CMK (cell line): ENCODE measurements at regions not wholly inside any gene's neighbourhood (a gene's known extent, or its start where the extent isn't known, plus 50 kb on each side); places are given as distances from the start of the nearest gene placed in this dataset.

ENCODE experiments used
- DNase-seq: peaks from one replicate; pipeline ENCODE4 v3.0.0-alpha.2; 2010; ENCODE audit warnings: low read depth

DNA sequence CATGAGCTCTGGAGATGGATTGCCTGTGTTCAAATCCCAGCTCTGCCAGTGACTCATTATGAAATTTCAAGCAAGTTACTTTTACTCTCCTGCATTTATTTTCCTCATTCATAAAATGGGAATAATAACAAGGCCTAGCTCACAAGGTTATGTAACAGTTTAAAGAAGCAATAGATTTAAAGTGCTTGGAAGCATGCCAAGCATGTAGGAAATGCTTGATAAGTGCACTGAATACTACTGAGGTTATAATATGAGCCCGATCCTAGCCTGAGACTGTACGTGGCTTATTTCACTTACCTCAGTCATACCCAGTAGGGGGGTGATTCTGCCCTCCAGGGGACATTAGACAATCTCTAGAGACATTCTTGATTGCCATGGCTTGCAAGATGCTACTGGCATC is 734.1 kb upstream of the WWC1 start:
- no peak for DNase-seq

DNA sequence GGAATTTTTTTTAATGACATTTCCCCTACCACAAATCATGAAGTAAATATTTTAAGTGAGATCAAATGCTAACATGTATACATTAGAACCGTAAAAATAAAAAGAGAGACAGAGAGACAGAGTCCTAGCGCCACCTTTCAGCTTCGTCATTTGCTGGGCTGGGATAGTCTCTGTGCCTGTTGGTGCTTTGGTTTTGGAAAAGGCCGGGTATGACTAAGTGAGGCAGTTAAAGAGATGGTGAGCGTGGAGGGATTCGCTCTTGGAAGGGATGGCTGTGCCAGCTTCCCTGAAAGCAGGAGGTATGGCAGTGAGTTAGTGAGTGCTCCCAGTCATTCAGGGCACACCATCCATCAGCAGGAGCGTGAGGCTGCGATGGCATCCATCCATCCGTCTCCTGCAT is 729.6 kb upstream of the WWC1 start:
- DNase-seq = no peak

DNA sequence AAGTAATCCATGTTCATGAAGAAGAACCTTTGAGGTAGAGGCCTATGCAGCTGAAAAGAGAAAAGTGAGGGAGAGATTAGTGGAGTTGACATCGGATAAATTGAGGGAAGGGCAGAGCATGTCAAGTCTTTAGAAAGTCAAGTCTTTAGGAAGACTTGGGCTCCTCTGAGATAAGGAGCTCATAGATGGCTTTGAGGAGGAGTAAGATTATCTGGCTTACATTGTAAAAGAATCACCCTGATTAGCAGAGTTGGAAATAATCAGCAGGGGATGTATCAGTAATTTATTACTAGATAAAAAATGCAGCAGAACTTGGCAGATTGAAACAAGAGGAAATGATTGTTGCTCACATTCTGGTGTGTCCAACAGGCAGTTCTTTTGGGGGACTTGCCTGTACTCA is 727.2 kb upstream of the WWC1 start:
- DNase-seq = no peak

DNA sequence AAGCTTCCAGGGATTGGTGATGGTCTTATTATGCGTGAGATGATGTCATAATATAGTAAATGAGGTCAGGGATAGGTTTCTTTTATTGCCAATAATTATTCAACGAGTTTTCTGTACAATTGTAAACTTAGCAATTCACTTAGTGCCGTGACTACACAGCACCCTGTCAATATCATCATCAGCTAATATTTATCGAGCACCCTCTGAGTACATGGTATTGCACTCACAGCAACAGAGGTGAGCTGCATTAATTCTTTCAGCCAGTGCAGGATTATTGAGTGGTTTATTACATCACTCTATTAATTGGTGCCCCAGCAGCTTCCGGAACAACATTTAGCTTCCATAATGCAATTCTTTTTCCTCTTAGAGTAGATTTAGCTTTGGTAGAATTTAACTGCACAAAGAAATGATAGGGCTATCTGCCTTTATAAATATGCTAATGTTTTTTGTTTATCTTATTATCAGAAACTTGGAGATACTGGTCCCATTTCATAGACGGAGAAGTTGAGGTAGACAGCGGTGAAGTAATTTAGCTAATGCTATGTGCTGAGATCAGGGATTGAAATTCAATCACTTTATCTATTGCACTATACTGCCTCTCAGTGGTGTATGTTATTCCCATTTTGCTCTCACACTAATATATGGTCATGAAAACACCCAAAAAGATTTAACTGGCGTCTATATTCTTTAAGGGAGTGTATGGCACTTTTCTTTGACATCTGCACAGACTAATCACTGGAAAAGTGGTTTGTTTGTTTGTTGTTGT is 726.1 kb upstream of the WWC1 start:
- no peak for DNase-seq

DNA sequence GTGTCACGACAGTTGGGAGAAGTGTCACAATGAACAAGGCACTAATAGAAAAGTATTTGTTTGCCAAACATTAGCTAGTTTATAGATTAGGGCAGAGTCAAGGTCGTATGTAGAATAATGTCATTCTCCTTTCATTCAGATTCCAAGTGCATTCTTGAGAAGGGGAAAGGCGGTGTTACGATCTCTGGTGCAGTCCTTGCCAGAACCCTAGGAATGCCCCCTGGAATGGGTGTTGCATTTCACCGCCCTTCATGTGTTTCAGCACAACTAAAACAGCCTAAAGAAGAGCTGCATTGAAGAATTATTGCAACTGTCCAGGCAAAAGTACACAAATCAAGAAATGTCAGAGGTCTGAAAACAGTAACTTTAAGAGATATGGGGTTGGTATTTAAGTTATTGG is 721.0 kb upstream of the WWC1 start:
- DNase-seq = no peak

DNA sequence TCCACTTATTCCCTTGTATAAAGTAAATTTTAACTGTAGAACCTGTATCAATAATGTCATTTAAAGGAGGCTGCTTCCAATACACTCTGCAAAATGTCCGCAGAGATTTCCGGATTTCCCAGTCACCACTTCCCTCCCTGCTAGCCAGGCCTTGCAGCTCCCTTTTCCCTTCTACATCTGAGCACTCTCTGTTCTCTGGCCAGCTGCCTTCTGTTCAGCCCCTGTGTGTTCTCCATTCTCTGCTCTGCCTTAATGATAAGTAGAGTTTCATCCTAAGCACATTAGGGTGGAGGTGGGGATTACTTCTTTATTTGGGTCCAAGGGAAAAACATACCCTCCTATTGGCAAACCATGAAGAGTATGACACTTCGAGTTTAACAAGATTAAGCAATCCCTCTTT is 719.6 kb upstream of the WWC1 start:
- DNase-seq = no peak

DNA sequence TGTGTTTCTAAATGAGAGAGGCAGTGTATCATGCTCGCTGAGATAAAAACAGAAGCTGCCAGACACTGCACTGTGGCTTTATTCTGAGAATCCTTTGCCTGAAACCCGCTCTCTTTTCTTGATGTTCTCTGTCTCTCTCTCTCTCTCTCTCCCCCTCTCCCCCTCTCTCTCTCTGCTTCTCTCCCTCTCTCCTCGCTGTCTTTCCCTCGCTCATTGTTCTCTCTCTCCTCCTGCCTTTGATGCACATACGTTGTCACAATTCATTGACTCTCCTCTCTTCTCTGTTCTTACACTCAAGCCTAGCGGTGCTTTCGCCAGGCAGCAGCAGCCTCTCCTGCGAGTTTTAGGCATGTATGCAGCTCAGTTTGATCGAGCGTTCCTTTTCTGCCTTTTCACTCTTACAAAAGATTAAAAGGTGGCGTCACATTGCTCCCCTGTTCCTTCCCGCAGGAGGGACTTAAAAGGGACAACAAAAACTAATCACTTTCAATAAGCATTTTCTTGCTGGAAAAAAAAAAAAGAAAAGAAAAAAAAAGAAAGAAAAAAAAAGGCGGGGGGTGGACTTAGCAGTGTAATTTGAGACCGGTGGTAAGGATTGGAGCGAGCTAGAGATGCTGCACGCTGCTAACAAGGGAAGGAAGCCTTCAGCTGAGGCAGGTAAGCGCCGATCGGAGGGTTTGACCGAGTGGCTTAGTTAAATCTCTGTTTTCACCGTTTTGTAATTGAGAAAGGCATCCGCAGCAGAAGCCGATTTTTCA is 717.9 kb upstream of the WWC1 start:
- DNase-seq = no peak

DNA sequence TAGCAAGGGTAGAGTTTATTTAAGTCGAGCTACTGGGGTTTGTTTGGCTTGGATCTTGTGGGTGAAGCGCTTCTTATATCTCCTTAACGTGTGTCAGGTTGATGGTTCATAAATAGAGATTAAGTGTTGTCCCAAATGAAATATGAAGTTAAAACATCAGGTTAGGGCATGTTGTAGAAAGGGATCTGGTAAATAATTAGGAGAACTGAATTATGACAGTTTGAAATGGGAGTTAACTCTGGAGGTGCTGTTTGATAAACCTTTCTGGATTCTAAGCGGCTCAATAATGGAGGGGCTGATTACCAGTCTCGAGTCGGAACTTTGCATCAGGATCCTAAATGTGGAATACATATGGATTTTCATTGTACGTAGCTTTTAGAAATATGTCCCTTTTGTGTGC is 717.0 kb upstream of the WWC1 start:
- DNase-seq = no peak

DNA sequence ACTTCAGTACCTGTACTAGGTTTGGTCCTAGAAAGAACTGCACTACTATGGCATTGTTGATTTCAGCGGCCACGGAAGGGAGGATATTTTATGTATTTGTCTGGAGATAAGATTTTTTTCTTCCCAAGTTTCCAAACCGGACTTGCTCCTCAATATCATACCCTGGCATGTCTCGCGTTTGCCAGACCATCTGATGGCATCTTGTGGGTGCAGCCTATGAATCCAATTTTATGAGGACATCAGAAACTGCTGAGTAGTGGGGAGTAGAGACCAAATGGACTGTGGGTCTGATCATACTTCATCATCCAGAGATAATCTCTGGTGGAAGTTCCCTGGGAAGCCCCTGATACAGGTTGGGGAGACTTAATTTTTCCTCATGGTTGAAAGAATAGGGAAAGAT is 716.1 kb upstream of the WWC1 start:
- no peak for DNase-seq

DNA sequence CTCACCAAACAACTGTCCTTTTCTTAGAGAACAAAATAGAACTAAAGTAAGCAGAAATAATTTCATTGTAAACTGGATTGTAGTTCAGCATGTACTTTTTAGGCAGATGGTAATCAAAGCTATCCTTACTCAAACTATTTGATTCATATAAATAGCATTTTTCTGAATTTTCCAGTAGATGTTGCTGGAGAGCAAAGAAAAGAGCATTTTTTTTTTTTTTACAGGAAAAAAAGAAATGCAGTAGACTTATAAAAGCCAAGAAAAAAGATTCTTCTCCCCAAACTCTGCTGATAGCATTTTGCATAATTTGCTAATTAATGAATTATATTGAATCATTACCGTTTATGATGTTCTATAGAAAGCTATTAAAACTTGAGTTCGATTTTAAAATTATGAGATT is 715.3 kb upstream of the WWC1 start:
- DNase-seq = no peak

DNA sequence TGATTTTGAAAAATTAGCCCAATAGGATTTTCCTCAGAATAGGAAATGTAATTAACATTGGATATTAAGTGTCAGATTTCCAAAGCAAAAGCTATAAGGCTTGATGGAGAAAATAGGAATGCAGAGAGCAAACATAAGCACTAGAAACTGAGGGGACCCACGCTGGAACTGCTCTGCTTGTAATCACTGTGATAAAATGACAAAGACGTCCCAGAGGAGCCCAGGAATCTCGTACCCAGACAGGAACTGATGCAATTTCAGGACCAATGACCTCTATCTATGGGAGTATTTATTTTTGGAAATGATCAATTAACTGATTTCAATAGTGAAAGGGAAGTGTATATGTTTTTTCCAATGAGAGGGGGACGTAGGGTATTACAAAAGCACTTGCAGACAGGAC is 714.5 kb upstream of the WWC1 start:
- DNase-seq = no peak

DNA sequence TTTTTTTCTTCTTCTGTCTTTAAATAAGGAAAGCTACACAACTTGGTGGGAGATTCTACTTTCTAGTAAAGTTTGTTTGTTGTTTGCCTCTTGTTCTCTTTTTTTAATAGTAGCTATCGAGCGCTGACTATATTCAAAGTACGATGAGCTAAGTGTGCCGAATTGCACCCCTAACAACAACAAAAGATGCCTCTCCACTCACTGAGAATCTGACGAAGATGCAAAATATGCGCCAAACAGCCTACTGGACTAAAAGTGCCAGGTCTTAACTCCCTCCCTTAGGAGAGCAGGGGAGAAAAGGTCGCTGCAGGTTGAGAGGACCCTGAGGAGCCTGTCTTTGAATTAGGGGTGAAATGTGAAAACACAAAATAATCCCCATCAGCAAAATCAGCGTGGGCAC is 713.8 kb upstream of the WWC1 start:
- no peak for DNase-seq

DNA sequence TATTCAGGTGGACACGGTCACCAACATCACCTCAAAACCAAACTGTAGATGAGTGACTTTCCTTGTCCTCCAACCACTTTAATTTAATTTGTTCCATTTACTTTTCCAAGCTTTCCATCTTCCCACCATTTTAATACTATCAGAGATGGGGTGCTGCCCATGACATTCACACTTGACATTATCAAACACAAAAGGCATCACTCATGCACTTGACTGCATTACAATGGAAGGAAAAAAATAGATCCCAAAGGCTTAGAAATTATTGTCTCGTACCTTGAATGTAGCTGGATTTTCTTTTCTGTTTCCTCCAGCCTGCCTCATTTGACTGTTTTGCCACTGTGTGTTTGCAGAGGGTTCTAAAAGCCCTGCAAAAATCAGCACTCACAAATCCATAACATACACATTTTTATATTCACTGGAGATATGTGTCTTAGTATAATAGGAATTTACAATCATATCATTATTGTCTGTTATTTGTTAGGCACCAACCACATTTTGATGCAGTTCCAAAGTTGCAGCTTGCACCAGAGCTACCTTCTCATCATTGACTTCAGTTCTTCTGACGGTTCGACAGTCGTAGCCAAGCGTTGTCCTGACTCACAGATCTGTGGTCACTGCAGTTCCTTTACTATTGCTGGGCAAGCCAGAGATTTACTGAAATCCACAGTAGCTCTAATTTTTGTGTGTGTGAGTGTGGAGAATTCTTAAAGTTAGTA is 712.3 kb upstream of the WWC1 start:
- no peak for DNase-seq

DNA sequence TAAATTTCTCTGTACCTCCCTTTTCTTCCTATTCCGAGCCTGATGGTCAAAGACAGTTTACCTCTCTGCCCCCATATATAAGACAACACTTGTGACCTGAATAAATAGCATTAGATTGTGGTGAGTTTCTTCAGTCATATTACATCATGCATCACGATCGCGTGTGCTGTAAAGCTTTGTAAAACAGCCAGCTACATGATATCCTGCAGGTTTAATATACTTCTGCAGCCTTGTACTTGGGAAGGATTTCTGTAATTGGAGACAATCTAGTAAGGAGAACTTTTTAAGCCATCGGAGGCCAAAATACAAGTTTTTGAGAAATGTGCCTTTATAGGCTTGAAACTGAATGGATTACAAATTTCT is 711.8 kb upstream of the WWC1 start:
- no peak for DNase-seq

DNA sequence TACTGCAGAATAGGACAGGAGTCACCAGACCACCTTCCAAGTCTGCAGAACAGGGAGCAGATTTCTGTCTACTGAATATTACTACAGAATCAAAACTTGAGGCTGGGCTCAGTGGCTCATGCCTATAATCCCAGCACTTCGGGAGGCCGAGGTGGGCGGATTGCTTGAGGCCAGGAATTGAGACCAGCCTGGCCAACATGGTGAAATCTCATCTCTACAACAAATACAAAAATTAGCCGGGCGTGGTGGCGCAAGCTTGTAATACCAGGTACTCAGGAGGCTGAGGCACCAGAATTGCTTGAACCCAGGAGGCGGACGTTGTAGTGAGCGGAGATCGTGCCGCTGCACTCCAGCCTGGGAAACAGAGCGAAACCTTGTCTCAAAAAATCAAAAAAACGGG is 710.8 kb upstream of the WWC1 start:
- DNase-seq = no peak

DNA sequence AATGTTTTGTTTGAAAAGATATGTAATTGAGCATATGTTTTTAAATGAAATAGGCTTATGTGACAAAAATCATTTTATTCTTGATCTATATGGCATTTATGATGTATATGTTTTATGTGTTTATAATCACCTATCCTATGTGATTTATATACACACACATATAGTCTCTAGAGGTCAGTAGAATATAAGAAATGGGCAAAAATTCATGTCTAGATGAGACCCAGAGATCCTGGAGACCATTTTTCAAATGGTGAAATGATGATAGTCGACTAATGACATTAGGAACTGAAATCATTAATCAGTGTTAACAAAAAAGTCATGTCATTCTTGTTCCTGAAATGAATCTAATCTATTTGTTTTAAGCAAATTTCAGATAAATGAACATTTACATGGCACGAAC is 709.2 kb upstream of the WWC1 start:
- DNase-seq = no peak

DNA sequence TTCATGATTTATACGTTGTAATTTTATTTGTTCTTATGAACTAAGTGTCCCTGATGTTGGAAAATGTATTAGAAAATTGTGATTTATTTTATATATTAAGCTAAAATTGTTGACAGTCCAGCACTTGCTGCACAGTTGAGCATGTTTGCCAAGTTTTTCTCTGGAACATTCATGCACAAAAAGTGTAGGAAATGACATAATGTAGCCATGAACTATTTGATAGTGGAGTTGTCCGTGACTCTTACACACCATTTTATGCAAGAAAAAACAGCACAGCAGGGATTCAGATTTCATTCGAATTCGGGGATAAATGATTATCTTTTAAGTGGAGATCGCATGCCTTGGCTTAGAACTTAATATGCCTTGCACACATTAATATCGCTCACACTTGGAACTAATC is 708.6 kb upstream of the WWC1 start:
- DNase-seq = no peak

DNA sequence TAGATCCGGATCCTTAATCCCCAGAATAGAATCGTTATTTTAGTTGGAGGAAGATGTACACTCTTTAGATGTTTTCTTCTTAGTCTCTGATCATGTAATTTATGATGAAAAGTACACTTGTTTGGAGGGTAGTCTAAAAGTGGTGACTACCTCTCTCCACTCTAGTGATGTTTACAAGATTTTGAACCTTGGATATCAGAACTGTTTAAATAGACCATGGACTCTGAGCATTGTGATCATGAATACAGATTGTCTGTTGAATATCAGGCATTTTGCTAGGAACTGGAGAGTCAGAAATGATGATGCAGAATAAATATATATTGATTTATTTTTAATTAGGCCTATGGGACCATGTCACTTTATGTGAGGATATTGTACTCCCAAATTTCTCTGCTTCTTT is 706.3 kb upstream of the WWC1 start:
- no peak for DNase-seq

DNA sequence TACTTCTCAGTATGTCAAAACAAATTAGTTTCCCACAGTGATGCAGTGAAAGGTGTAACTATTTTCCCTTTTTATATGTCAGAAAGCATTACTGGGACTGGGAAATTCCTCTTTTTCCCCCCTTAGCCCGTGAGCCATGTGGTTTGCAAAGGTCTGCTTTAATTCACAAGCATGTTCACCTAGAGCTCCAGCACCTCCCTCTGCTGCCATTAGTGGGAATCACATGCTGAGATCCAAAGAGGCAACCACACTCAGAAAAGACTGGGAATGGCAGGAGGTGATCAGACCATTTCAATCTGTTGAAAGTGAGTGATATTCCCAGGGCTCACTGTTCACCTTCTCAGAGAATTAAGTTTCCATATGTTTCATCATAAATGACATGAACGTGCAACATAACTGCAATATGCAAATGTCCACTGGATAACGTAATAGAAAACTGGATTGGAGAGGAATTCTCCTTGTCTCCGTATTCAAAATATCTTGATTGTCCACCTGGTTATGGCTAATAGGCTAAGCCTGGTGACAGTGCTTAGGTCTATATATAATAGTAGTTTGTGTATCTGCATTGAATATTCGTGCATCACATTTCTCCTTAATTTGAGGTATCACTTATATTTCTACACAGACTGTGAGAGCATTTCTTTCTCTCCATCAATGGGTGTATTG is 703.5 kb upstream of the WWC1 start:
- DNase-seq = no peak

DNA sequence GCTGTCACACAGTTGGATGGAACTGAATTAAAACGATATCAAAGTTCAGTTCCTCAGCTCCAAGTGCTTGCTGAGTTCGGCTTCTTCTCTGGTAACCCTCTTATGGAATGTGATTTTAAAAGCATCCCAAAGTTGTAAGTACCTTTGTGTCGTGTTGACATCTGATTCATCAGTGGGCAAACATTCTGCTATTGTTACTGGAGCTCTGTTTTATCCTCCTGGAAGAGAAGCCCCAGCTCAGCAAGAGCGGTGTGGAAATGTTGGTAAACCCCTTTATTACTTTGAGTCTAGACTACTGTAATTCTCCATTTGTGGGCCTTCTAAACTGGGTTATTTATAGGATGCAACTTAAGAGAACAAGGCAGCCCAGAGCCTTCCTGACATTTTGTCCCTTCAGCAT is 699.3 kb upstream of the WWC1 start:
- DNase-seq = no peak

DNA sequence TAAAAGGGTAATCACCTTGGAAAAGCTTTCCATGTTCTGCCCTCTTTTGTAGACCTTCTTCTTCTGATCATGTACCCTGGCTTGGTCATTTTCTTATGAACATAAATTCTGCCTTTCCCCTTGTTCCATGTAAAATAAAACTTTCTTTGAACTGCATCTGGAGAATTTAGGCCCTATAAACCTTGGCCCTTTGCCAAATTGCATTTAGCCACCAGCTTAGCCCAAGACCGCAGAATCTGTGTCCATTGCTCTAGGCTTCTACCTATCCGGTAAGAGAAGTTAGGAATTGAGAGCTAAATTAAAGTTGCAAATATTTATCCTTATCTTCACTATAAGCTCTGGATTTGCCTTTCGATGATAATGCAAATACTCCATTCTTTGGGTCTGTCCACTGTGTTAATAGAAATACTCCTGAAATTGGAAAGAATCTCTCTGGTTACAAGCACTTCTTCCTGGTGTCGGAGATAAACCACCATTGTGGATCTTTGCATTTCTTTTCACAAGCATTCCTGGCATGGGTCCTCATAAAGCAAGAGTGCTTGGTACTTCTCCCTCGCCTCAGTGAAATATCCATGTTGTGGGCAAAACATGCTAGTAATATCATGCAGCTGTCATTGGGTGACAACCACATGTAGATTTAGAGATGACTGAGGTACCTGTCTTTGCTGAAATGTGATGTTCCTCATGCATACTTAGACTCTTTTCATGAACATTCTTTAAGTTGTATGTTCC is 698.0 kb upstream of the WWC1 start:
- DNase-seq = no peak

DNA sequence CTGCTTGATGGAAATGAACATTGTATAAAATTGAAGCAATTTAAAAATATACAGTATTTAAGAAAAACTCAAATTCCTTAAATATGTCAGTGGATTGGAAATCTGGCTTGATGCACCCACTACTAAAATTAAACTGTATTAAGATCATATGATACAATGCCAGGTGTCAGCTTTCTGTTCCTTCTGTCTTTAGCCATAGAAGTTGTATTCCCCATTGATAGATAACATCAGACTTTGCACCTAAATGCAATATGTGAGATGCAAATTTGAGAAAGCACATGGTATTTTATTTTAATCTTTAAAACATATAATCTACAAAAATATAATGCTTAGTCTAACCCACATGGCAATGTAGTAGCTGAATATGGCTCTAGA is 697.4 kb upstream of the WWC1 start:
- no peak for DNase-seq
